SU-DHL-6 (cell line): ENCODE measurements at regions not wholly inside any gene's neighbourhood (a gene's known extent, or its start where the extent isn't known, plus 50 kb on each side); places are given as distances from the start of the nearest gene placed in this dataset.

ENCODE experiments used
- H2AFZ ChIP-seq: fragments of 200-600 bp; sonication (generic); 2 replicates; pipeline ENCODE4 v1.6.1; 2014; ENCODE audit warnings: low read depth, mild to moderate bottlenecking, moderate library complexity, mixed read lengths, antibody characterized with exemption, low read length; ENCODE audit not compliant: severe bottlenecking
- H3F3A ChIP-seq: fragments of 200-600 bp; shearing (Covaris generic); 2 replicates; pipeline ENCODE4 v1.6.0; 2016; ENCODE audit warnings: antibody characterized with exemption, mild to moderate bottlenecking; ENCODE audit not compliant: insufficient read depth
- H3K27ac ChIP-seq: fragments of 200-600 bp; sonication (generic); 2 replicates; pipeline ENCODE4 v1.5.1; 2016; ENCODE audit warnings: low read depth, mild to moderate bottlenecking, low read length, moderate library complexity, mixed read lengths
- H3K27me3 ChIP-seq: fragments of 200-600 bp; sonication (generic), shearing (Covaris generic); 2 replicates; pipeline ENCODE4 v1.6.0; 2014; ENCODE audit warnings: mild to moderate bottlenecking, low read length
- H3K36me3 ChIP-seq: fragments of 200-600 bp; sonication (generic); 2 replicates; pipeline ENCODE4 v1.6.1; 2014; ENCODE audit warnings: mild to moderate bottlenecking, low read length, mixed read lengths
- H3K4me2 ChIP-seq: fragments of 300-600, 200-600 bp; shearing (Covaris generic), sonication (generic); 2 replicates; pipeline ENCODE4 v1.6.0; 2014; ENCODE audit warnings: low read length, low read depth, mild to moderate bottlenecking; ENCODE audit not compliant: poor library complexity, severe bottlenecking
- H3K4me3 ChIP-seq: fragments of 200-600 bp; sonication (generic); 2 replicates; pipeline ENCODE4 v1.5.1; 2014; ENCODE audit warnings: antibody characterized with exemption, low read length, mild to moderate bottlenecking, mixed read lengths; ENCODE audit not compliant: insufficient read depth, poor library complexity, severe bottlenecking
- H3K79me2 ChIP-seq: fragments of 200-600 bp; sonication (generic); 2 replicates; pipeline ENCODE4 v1.6.1; 2014; ENCODE audit warnings: mild to moderate bottlenecking, low read length, moderate library complexity; ENCODE audit not compliant: insufficient read depth
- H3K9ac ChIP-seq: fragments of 200-600 bp; sonication (generic); 2 replicates; pipeline ENCODE4 v1.7.0; 2014; ENCODE audit warnings: mild to moderate bottlenecking, low read length
- H3K9me2 ChIP-seq: fragments of 200-600 bp; sonication (generic); replicated peaks from 2 replicates; pipeline ENCODE4 v1.6.1; 2014; ENCODE audit warnings: low read length; ENCODE audit not compliant: insufficient read depth
- H3K9me3 ChIP-seq: fragments of 200-600 bp; sonication (generic); 2 replicates; pipeline ENCODE4 v1.6.1; 2014; ENCODE audit warnings: low read length, mixed read lengths; ENCODE audit not compliant: insufficient read depth
- H4K20me1 ChIP-seq: fragments of 200-600 bp; sonication (generic); 2 replicates; pipeline ENCODE4 v1.6.1; 2014; ENCODE audit warnings: low read depth, mild to moderate bottlenecking, antibody characterized with exemption, low read length, moderate library complexity, mixed read lengths
- EZH2phosphoT487 ChIP-seq: fragments of 200-600 bp; sonication (generic), shearing (Covaris generic); conservative IDR thresholded peaks from 2 replicates; pipeline ENCODE4 v1.6.1; 2018; ENCODE audit warnings: mild to moderate bottlenecking, antibody characterized with exemption, low read length, moderate library complexity, mixed read lengths
- TF ChIP-seq, protein P1 (sequence below): fragments of 200-600 bp; sonication (generic); IDR thresholded peaks from one replicate; pipeline ENCODE4 v1.5.1; 2017; ENCODE audit warnings: antibody characterized with exemption, mild to moderate bottlenecking, low read length, moderate library complexity; ENCODE audit not compliant: insufficient read depth, poor library complexity, severe bottlenecking

DNA sequence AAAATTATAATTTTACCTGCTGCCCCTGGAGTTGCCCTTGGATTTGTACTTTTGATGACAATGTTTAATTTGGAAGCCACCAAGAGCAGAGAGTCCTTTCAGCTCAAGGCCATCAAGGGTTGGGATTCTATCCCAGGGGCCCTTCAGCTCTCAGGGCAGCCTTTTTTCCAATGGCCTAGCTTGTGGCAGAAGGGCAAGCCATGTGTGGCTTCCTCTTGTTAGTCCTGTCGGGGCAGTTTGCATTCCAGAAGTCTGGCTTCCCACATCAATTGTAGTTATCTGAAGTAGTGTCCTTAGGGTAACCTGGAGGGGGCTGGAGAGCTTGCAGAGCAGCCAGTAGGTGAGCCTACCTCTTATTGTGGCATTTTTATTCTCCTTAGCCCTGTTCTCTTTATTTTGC lies 569.4 kb downstream of the TRAM1L1 start:
- Histone ChIP-seq H3K9me3 (no peaks in the 10 kb centered on the region), H3K4me2 (no peak overlapping the region), H3K9me2 (no peaks in the 10 kb centered on the region), H4K20me1 (no peaks in the 10 kb centered on the region), H3K9ac (no peak overlapping the region), H3K27ac (no peak overlapping the region), H3K79me2 (no peaks in the 10 kb centered on the region), H3K4me3 (no peak overlapping the region), H2AFZ (no peak overlapping the region), H3K27me3 (no peaks in the 10 kb centered on the region), H3K36me3 (no peaks in the 10 kb centered on the region), H3F3A (no peaks in the 10 kb centered on the region)
- TF ChIP-seq EZH2phosphoT487 = no peak
- TF ChIP-seq, protein P1, sequence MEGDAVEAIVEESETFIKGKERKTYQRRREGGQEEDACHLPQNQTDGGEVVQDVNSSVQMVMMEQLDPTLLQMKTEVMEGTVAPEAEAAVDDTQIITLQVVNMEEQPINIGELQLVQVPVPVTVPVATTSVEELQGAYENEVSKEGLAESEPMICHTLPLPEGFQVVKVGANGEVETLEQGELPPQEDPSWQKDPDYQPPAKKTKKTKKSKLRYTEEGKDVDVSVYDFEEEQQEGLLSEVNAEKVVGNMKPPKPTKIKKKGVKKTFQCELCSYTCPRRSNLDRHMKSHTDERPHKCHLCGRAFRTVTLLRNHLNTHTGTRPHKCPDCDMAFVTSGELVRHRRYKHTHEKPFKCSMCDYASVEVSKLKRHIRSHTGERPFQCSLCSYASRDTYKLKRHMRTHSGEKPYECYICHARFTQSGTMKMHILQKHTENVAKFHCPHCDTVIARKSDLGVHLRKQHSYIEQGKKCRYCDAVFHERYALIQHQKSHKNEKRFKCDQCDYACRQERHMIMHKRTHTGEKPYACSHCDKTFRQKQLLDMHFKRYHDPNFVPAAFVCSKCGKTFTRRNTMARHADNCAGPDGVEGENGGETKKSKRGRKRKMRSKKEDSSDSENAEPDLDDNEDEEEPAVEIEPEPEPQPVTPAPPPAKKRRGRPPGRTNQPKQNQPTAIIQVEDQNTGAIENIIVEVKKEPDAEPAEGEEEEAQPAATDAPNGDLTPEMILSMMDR = no peak

DNA sequence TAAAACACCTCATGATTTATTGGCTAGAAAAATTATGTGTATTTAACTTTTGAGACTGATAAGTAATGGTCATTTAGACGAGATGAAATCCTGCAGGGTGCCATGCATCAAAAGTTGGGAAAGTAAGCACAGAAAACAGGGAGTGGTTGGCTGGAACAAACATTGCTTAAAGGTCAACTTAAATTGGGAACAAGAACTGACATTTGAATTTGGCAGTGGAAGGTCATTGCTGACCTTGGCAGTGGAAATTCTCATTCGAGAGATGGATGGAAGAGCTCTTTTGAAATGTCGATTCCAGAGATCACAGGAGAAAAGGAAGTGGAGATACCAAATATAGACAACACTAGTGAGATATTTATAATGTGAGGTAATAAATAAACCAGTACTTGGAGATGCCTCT lies 572.8 kb downstream of the TRAM1L1 start:
- no peaks in the 10 kb centered on the region for H3K27me3 ChIP-seq
- no peak overlapping the region for H3K4me2 ChIP-seq
- H3K9ac ChIP-seq = no peak overlapping the region
- H3K79me2 ChIP-seq = no peaks in the 10 kb centered on the region
- H3F3A ChIP-seq = no peaks in the 10 kb centered on the region
- no peak overlapping the region for H2AFZ ChIP-seq
- H3K9me2 ChIP-seq = no peaks in the 10 kb centered on the region
- no peaks in the 10 kb centered on the region for H3K36me3 ChIP-seq
- TF ChIP-seq, protein P1 = no peak
- no peak for TF ChIP-seq EZH2phosphoT487
- no peaks in the 10 kb centered on the region for H3K9me3 ChIP-seq
- no peak overlapping the region for H3K4me3 ChIP-seq
- no peak overlapping the region for H3K27ac ChIP-seq
- no peaks in the 10 kb centered on the region for H4K20me1 ChIP-seq

DNA sequence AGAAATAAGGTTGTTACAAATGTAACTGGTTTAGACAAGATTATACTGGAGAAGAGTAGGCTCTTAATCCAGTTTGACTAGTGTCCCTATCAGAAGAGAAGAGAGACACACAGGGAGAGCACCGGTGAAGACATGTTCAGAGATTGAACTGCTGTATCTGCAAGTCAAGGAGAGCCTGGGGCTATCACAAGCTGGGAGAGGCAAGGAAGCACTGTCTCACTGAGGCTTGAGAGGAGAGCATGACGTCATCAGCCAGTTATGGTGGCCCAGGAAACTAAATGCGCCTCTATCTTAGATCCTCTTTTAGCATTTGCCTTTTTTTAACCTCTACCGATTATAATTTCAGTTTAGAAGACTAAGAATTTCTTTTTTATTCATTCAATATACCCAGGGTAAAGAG lies 583.4 kb downstream of the TRAM1L1 start:
- Histone ChIP-seq H3F3A (no peaks in the 10 kb centered on the region), H2AFZ (peak overlapping the region; percentile 41), H3K9me2 (no peaks in the 10 kb centered on the region), H3K4me2 (no peak overlapping the region), H3K4me3 (no peak overlapping the region), H3K9me3 (no peaks in the 10 kb centered on the region), H3K79me2 (no peaks in the 10 kb centered on the region), H3K36me3 (no peaks in the 10 kb centered on the region), H3K27ac (no peak overlapping the region), H4K20me1 (no peaks in the 10 kb centered on the region), H3K9ac (no peak overlapping the region), H3K27me3 (no peaks in the 10 kb centered on the region)
- TF ChIP-seq EZH2phosphoT487 = no peak
- TF ChIP-seq, protein P1 = no peak

DNA sequence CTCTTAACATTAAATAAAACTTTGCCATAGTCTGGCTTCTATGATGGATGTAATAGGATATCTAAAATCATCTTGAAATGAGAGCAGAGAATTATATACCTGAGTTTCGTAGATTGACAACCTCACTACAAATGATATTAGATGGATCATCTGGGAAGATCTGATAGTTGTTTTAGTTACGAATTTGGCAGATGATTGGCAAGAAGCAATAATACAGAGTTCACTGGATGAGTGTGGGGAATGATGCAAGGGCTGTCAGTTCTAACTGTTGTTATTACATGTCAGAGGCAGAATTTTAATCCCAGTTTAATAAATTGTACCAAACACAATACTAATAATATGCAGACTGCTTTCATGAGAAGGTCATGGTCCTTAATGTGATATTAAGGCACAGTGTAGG lies 585.2 kb downstream of the TRAM1L1 start:
- Histone ChIP-seq H3K9ac (no peak overlapping the region), H2AFZ (peak overlapping the region; percentile 13), H3K9me2 (no peaks in the 10 kb centered on the region), H3K9me3 (no peaks in the 10 kb centered on the region), H3K4me3 (no peak overlapping the region), H3F3A (no peaks in the 10 kb centered on the region), H3K79me2 (no peaks in the 10 kb centered on the region), H4K20me1 (no peaks in the 10 kb centered on the region), H3K36me3 (no peaks in the 10 kb centered on the region), H3K27me3 (no peaks in the 10 kb centered on the region), H3K4me2 (no peak overlapping the region), H3K27ac (no peak overlapping the region)
- TF ChIP-seq, protein P1 = no peak
- no peak for TF ChIP-seq EZH2phosphoT487
